Stimulated activated CD4-positive, alpha-beta T cell treated with anti-CD3 and anti-CD28 coated beads, Interleukin-4, amount 100 ng/mL, for 1 hour (primary cell): ENCODE measurements at regions not wholly inside any gene's neighbourhood (a gene's known extent, or its start where the extent isn't known, plus 50 kb on each side); places are given as distances from the start of the nearest gene placed in this dataset.
"Not testable (repeated sequence)": the region's sequence is repeated elsewhere in the genome, so short reads cannot be mapped to it uniquely, and the experiment has no call there.

ENCODE experiments used
- DNase-seq: peaks from one replicate; pipeline ENCODE4 v3.0.0-alpha.2; 2020

- no peak for DNase-seq
These were observed 61.0 kb upstream of the NANOS1 start for GRCh38 chr10:118968482-118968881.

GRCh38 chr10:118969014-118969413 lies 60.5 kb upstream of the NANOS1 start:
- no peak for DNase-seq

GRCh38 chr10:118970770-118971169 lies 58.7 kb upstream of the NANOS1 start:
- no peak for DNase-seq

DNA sequence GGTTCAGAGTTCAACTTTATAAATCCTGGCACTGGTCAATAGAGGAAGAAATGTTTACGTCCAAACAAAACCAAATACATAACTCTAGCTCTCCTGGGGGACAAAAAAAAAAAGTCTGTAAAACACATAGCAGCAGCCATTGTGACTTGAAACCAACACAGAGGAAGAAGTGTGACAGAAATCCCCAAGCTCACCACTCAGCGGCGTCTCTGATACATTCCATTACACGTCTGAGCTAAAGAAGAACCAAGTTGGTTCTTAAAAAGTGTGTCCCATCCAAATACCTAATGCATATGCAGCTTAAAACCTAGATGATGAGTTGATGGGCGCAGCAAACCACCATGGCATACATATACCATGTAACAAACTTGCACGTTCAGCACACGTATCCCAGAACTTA lies 58.3 kb upstream of the NANOS1 start:
- DNase-seq, result no peak

DNA sequence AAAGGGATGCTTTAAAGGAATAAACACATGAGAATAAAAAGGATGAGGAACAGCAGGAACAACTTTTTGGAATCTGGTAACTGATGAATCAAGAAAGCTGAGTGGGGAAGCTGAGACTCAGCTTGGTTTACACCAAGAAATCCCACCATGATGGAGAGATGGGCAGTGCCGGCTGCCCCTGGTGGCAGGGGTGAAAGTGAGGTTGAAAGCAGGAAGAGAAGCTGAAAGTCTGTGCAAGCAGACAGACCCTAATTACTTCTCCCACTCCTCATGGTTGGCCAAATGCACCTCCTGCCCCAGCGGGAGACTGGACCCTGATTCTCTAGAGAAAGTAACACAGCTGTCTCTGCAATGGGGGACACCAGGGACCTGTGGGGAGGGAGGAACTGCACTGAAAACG lies 57.6 kb upstream of the NANOS1 start:
- no peak for DNase-seq

- DNase-seq, result no peak
These were observed 55.8 kb upstream of the NANOS1 start for GRCh38 chr10:118973744-118974143.

GRCh38 chr10:118974951-118975350 lies 54.6 kb upstream of the NANOS1 start:
- no peak for DNase-seq

DNA sequence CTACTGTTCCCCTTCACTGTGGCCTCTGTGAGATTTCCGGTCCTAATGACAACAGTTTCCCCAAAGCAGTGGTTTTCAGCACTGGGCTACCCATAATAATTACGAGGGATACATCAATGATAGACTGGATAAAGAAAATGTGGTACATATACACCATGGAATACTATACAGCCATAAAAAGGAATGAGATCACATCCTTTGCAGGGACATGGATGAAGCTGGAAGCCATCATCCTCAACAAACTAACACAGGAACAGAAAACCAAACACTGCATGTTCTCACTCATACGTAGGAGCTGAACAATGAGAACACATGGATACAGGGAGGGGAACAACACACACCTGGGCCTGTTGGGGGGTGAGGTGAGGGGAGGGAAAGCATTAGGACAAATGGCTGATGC lies 53.3 kb upstream of the NANOS1 start:
- DNase-seq, result not testable (repeated sequence)

DNA sequence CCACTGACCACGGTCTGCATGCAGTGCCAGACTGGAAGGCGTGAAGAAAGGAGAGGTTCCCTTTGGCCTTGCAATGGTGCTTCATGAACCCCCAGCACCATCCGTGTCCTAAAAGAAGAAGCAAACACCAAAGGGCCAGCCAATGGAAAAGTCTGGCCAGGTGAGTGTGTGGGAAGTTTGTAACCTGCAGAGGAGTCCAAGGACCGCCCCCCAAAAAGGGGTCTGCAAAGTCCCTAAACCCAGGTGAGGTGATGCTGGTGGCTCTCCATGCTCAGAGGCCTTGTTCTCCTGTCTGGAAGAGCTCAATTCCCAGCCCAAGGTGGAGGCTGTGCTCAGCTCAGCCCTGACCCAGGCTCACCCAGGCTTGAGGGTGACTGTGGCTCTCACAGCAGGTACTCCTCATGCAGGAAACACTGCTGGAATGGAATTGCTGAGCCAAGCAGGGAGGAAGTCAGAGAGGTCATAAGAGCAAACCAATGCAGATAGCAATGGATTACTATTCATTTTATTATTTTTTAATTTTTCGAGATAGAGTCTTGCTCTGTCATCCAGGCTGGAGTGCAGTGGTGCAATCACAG lies 52.4 kb upstream of the NANOS1 start:
- no peak for DNase-seq

GRCh38 chr10:118977835-118978234 lies 51.7 kb upstream of the NANOS1 start:
- DNase-seq, result no peak

DNA sequence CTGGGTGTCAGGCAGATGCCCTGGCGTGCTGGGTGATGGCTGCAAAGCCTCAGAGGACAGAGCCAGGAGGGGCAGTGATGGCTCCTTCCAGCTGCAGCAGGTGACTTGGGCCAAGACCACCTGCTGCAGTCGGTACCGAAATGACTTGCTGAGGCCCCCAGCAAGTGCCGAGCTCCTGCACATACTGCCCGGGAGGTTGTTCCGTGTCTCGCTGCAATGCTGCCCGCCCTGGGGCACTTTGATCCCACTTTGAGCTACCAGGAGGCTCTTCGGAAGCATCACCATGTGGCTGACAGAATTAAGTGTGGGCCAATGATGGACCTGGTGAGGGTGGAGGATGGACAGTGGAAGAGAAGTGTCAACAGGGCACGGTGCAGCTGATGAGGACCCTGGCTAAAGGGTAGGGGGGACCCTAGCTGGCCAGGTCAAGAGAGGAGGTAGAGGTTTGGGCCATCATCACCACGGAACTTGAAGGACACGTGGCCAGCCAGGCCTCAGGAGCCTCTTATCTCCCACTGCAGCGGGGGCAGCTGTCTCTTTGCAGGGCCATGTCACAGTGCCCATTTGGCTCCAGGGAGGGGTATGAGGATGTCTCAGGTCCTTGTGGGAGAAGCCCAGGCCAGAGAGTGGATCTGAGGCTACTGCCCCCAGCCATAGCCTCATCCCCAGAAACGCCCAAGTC lies 51.1 kb upstream of the NANOS1 start:
- DNase-seq, result no peak

DNA sequence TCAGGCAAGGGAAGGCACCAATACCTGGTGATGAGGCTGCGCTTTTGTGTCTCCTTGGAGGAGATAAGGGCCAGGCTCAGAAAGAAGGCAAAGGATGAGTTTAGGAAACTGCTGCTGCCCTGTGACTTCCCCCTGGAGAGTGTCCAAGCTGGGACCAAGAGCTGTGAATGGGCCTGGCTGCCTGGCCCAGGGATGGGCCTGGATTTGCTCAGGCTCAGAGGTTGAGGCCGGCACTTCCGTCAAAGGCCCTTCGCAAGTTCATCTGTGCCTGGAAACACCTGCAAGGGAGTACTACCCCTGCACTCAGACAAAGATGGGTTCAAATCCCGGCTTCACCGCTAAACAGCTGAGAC lies 50.5 kb upstream of the NANOS1 start:
- DNase-seq, result no peak

GRCh38 chr10:118979661-118980060 lies 49.9 kb upstream of the NANOS1 start:
- DNase-seq, result no peak
